ENCODE measurements at regions not wholly inside any gene's neighbourhood (a gene's known extent, or its start where the extent isn't known, plus 50 kb on each side); places are given as distances from the start of the nearest gene placed in this dataset.

- intact Hi-C loops (cut with DNase I; ENCODE audit: low total_unique reads), result no loop called here
- Histone ChIP-seq H3K36me3 (no peaks in the 10 kb centered on the region), H3K27me3 (no peaks in the 10 kb centered on the region), H3K9me3 (no peaks in the 10 kb centered on the region), H3K27ac (no peak overlapping the region), H3K4me1 (no peaks in the 10 kb centered on the region), H3K4me3 (no peak overlapping the region)
- no peak for DNase-seq
- TF ChIP-seq CTCF (IDR thresholded peaks at IDR 0.05) (no peak), POLR2A (IDR thresholded peaks at IDR 0.05) (no peak)
Observed at GRCh38 chr6:165939601-165940290, 227.9 kb downstream of the TBXT start.

DNA sequence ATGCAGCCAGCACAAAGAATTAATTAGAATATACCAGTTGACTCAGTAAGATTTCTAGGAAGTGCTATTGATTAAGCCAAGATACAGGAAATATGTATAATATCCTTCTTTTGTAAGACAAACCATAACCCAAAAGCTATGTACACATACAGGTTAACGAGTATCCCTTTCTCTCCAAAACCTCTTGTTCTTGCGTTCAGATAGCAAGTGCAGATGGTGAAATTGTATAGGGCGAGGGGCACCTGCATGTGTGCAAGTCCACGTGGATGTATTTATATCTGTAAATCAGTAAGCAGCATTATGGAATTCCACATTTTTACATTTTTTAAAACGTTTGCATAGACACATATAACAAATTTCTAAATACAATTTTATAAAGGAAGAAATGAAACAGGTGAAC lies 228.6 kb downstream of the TBXT start:
- intact Hi-C loops (cut with DNase I; ENCODE audit: low total_unique reads), result no loop called here

DNA sequence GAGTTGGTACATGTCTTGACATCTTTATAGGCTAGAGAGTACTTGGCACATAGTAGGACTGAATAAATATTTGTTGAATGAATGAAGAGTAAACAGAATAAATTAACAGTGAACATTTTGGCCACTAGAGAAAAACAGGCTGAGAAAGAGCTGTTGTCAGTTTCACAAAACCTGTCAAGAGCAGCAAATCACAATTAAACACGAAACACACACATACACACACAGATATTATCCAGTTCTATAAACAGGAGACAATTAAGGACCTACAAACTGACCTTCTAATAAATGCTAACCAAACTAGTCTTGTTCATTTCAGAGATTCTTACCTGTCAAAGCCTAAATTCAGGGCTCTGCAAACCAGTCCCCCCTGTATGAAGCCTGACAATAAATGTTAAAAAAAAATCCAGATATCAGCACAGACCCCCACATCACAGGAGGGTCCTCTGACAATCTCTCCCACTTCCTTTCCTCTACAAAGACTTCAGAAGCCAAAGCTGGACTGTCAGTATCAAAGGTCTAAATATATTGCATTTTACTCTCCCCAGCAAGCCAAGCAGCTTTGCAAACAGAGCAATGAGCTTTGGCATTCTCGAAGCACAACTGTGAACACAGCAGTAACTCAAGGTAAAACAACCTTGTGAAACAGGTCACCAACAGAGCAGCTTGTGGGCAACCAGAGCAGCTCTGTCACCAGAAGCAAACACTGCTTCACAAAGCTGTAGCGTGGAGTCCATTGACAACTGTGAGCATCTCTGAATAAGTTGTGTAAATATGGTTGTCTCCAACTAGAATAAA lies 229.9 kb downstream of the TBXT start:
- Histone ChIP-seq H3K36me3 (no peaks in the 10 kb centered on the region), H3K9me3 (no peaks in the 10 kb centered on the region), H3K4me3 (no peak overlapping the region), H3K27me3 (no peaks in the 10 kb centered on the region), H3K4me1 (no peaks in the 10 kb centered on the region), H3K27ac (no peak overlapping the region)
- DNase-seq, result no peak
- intact Hi-C loops (cut with DNase I; ENCODE audit: low total_unique reads), result no loop called here
- TF ChIP-seq POLR2A (IDR thresholded peaks at IDR 0.05) (no peak), CTCF (IDR thresholded peaks at IDR 0.05) (no peak)

More for the DNA sequence above, 228.6 kb downstream of the TBXT start:
- Histone ChIP-seq H3K27ac (no peak overlapping the region), H3K27me3 (no peaks in the 10 kb centered on the region), H3K4me3 (no peak overlapping the region), H3K4me1 (no peaks in the 10 kb centered on the region), H3K9me3 (no peaks in the 10 kb centered on the region), H3K36me3 (no peaks in the 10 kb centered on the region)
- DNase-seq, result no peak
- TF ChIP-seq POLR2A (IDR thresholded peaks at IDR 0.05), result no peak
- no peak for TF ChIP-seq CTCF (IDR thresholded peaks at IDR 0.05)

DNA sequence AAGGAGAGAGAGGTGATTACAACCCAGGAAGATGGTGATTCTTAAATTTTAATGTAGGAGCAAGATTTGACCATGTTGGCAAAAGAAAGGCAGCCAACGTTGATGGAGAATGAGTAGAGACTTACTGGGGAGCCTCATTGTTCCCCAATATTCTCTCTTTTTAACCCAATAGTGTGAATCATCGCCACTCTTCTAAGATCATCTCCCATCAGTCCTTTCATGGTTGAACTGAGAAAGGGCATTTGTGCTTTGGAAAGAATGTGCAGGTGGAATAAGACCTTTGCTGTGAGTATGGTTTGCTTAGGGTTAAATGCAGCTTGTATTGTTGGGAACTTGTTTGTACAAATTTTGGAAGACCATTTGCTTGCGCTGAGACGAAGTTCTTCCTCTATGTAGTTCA lies 231.0 kb downstream of the TBXT start:
- no peaks in the 10 kb centered on the region for H3K4me1 ChIP-seq
- intact Hi-C loops (cut with DNase I; ENCODE audit: low total_unique reads), result no loop called here
- no peak for DNase-seq
- no peaks in the 10 kb centered on the region for H3K27me3 ChIP-seq
- H3K9me3 ChIP-seq, result no peaks in the 10 kb centered on the region
- no peak overlapping the region for H3K4me3 ChIP-seq
- TF ChIP-seq CTCF (IDR thresholded peaks at IDR 0.05), result no peak
- TF ChIP-seq POLR2A (IDR thresholded peaks at IDR 0.05), result no peak
- H3K27ac ChIP-seq, result no peak overlapping the region
- no peaks in the 10 kb centered on the region for H3K36me3 ChIP-seq

DNA sequence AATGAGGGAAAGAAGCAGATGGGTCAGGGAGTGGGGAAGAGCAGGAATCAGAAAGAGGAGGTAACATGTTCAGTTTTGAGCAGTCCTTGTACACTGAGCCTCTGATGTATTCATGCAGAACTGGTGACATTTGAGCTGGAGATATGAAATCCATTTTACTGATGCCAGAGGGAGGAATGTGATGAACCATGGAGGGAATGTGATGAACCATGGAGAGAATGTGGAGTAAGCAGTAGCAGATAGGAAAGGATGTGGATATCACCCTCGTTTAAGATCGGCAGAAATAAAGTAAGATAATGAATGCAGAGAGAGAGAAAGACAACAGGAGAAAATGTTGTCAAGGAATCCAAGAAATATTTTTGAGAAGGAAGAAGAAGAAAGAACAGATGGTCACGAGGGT lies 231.6 kb downstream of the TBXT start:
- intact Hi-C loops (cut with DNase I; ENCODE audit: low total_unique reads), result no loop called here
- TF ChIP-seq CTCF (IDR thresholded peaks at IDR 0.05), result no peak
- TF ChIP-seq POLR2A (IDR thresholded peaks at IDR 0.05), result no peak

More for the DNA sequence above, 231.6 kb downstream of the TBXT start:
- no peaks in the 10 kb centered on the region for H3K9me3 ChIP-seq
- no peak overlapping the region for H3K27ac ChIP-seq
- H3K27me3 ChIP-seq, result no peaks in the 10 kb centered on the region
- no peaks in the 10 kb centered on the region for H3K36me3 ChIP-seq
- H3K4me3 ChIP-seq, result no peak overlapping the region
- no peaks in the 10 kb centered on the region for H3K4me1 ChIP-seq
- no peak for DNase-seq

All from uterus (tissue), 3 donors.